Hematopoietic multipotent progenitor cell treated with erythropoietin and hydrocortisone succinate and interleukin-3 and kit ligand, for 17 days (in vitro differentiated cells): ENCODE measurements at regions not wholly inside any gene's neighbourhood (a gene's known extent, or its start where the extent isn't known, plus 50 kb on each side); places are given as distances from the start of the nearest gene placed in this dataset.

Experiments
- DNase-seq: peaks from one replicate; pipeline ENCODE4 v3.0.0-alpha.2; 2015; ENCODE audit warnings: low spot score

DNA sequence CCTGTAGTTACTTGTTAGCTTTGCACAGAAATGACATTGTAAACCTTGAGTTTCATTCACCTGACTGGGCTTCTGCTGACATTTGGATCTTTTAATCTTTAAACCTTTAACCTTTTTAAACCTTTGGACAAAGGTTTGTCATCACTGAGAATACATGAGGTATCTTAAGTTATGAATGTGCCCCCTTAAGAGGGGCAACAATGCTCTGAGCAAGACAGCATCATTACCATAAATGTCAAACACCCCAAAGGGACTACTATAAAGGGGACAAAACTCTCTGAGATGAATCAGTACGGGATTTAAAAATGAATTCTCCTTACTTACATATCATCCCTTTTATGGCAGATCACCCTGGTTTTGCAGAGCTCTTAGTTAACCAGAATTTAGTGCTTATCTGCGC is 203.3 kb downstream of the COG6 start:
- DNase-seq, result no peak

DNA sequence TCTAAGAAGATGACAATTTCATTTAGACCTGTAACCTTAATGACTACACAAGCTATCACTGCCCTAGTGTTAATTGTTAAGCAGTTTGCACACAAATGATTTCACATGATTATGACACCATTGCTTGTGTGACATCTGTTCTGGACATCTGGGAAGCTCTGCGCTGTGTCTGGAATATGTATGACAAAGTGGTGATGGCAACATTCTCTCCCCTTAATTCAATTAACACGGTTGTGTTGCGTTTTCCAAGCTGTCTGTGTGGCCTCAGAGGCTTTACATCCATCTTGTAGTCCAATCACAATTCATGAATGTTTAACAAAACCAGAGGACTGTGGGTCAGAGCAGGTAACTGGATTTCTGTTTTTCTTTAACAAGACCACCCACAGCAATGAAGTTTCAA is 204.4 kb downstream of the COG6 start:
- DNase-seq, result no peak

- DNase-seq, result no peak
Measured at GRCh38 chr13:39862900-39863299, 207.4 kb downstream of the COG6 start.

- DNase-seq, result no peak
Measured at GRCh38 chr13:39864221-39864620, 208.8 kb downstream of the COG6 start.

DNA sequence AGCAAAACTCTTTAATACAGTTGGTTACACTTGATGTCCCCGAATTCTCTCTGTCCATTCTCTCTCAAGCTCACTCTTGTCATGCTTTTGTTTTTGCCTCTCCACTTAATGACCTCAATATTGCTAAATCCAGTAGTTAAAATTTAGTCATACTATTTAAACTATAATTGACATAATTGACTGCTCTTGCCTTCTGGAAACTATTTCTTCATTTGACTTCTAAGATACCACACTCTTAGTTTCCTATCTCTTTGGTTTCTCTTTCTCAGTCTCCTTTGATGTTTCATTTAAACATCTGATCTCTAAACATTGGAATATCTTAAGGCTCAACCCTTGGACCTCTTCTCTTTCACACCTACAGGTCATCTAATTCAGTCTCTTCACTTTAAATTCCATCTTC is 211.3 kb downstream of the COG6 start:
- no peak for DNase-seq

DNA sequence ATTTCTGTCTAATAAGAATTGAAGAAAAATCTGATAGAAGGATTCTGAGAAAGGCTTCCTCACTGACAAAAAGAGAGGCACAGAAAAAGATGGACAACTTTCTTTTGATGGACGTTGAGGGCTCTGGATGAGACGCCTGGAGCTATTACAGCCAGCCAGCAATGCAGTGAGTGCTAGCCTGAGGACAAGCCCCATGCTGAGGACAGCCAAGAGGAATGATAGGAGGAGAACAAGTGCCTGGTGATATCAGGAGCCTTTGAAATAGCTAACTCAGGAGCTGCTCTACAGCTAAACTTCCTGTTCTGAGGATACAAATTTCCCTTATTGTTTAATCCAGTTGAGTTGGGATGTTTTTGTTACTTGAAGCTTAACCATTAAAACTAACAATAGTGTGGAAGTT is 212.3 kb downstream of the COG6 start:
- DNase-seq, result no peak

- DNase-seq, result no peak
Measured at GRCh38 chr13:39870197-39870747, 214.8 kb downstream of the COG6 start.

- no peak for DNase-seq
Measured at GRCh38 chr13:39874331-39875053, 219.0 kb downstream of the COG6 start.

- no peak for DNase-seq
Measured at GRCh38 chr13:39875111-39875987, 219.9 kb downstream of the COG6 start.

DNA sequence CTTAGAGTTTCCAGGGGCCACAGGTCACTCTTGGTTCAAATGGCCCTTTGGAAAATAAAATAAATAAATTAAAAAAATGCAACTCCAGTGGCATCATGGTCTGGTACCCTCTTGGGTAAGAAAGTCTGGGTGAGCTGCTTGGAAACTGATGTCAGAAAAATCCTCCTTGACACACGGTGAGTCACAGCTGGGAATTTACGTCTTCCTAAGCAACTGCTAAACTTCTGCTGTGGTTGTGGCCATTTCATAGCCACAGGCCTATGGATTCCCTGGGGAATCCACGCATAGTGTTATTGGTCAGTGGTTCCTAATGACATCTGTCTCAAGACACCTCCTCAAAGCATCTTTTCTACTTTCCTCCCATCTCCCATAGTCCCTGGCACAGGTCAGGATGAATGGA is 220.8 kb downstream of the COG6 start:
- DNase-seq, result no peak

GRCh38 chr13:39877134-39877533 is 221.7 kb downstream of the COG6 start:
- DNase-seq, result no peak

GRCh38 chr13:39879286-39880035 is 224.0 kb downstream of the COG6 start:
- no peak for DNase-seq

- no peak for DNase-seq
Measured at GRCh38 chr13:39881383-39881782, 225.9 kb downstream of the COG6 start.

GRCh38 chr13:39881887-39882286 is 226.4 kb downstream of the COG6 start:
- DNase-seq, result no peak

- no peak for DNase-seq
Measured at GRCh38 chr13:39884166-39884565, 228.7 kb downstream of the COG6 start.

- DNase-seq, result no peak
Measured at GRCh38 chr13:39886336-39886735, 230.9 kb downstream of the COG6 start.

DNA sequence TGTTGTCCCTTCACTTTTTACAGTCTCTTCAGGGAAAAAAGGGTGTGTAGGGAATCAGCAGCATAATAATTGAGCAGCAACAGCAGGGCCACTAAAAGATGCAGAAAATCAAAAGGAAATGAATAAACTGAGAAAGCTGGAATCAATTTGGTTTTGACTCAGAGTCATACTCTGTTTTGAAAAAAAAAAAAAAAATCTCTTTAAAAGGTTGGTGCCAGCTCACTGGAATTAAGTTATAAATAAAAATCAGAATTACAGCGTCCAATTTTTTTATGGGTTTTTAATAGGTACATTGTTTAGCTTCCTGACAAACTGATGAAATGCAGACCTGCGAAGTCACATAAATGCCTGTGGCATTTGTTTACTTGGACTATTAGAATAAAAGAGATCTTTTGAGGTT is 231.9 kb downstream of the COG6 start:
- no peak for DNase-seq

- DNase-seq, result no peak
Measured at GRCh38 chr13:39888865-39889810, 233.7 kb downstream of the COG6 start.

DNA sequence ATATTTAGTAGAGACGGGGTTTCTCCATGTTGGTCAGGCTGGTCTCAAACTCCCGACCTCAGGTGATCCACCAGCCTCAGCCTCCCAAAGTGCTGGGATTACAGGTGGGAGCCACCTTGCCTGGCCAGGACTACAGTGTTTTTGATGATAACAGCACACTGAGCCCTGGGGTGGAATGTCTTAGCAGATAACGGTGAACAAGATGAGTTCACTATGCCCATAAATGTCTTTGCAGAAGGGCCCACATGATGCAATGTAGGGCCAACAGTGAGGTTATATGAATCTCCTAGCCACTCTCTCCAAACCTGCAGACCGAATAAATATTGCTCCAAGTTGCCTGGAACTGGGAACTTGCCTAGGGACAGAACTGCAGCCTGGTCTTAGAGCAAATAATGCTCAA is 235.1 kb downstream of the COG6 start:
- no peak for DNase-seq

DNA sequence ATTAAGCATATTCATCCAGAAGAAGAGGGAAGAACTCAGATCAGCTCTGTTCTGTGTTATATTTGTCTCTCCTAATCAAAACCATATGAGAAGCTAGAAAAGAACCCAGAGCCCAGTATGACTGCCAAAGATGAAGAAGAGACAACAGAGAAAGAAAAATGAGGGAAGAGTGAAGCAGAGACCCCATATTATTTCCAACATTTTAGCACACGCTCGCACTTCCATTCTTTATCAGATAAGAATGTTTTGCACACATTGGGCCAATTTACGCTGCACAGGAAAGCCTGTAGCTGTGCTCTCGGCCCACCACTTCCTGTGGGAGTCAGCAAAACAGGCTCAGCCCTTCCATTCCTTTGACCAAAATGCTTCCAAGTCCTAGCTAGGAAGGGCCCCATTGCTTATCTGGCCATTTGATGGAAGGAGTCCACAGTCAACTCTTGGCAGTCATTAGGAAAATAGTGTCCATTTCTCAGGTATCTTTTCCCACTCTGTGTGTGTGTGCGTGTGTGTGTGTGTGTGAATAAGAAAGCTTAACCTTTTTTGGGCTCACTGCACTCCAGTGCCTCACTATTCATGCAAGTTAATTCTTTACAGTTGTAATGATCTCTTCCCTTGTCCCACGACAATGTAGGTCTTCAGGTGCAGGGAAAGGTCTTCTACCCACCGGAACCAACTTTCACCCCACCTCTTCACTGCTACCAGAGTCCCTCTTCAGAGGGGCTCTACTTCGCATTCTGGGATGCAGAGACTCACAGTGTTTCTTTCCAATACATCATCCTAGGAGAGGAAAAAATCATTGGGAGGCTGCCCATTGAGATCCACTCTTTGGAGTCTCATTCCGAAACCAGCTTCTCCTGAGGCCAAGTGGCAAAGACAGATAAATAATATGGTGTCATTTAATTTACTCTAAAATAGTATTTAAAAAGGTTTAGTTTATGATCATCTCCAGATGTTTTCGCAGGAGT is 237.5 kb downstream of the COG6 start:
- no peak for DNase-seq
